ENCODE measurements at regions not wholly inside any gene's neighbourhood (a gene's known extent, or its start where the extent isn't known, plus 50 kb on each side); places are given as distances from the start of the nearest gene placed in this dataset.

DNA sequence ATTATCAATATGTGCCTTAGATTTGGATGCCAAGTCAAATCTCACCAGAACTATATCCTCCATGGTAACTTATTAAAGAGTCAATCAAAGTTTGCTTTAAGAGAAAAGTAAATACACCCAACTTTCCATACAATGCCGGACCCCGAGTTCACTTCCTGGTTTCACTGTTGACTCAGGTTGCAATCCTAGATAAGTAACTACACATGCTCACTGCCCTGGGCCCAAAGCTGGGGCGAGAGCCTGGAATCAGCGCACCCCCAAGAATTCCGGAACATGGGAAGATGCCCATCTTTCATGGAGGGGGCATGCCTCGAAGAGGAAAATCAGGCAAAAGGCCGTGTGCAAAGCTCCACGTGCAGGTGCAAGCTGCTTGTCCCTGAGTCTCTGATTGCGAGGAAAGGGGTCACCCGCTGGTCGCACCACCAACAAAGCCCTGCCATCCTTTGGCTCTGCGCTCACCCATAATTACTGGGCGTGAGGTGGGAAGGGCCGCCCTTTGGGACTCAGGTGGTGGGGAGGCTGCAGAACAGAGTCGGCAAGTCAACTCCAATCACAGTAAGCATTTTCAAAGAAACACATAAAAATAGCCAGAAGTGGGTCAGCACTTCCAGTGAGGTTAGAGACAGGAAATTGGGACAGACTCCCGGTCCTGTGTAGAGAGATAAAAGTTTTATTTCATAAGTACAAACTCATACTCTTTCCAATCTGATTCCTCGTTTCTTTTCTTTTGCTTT, 167.7 kb downstream of the TOMM20 start (continued):
- TF ChIP-seq, protein P1, sequence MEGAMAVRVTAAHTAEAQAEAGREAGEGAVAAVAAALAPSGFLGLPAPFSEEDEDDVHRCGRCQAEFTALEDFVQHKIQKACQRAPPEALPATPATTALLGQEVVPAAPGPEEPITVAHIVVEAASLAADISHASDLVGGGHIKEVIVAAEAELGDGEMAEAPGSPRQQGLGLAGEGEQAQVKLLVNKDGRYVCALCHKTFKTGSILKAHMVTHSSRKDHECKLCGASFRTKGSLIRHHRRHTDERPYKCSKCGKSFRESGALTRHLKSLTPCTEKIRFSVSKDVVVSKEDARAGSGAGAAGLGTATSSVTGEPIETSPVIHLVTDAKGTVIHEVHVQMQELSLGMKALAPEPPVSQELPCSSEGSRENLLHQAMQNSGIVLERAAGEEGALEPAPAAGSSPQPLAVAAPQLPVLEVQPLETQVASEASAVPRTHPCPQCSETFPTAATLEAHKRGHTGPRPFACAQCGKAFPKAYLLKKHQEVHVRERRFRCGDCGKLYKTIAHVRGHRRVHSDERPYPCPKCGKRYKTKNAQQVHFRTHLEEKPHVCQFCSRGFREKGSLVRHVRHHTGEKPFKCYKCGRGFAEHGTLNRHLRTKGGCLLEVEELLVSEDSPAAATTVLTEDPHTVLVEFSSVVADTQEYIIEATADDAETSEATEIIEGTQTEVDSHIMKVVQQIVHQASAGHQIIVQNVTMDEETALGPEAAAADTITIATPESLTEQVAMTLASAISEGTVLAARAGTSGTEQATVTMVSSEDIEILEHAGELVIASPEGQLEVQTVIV (CRISPR knock-in tag; IDR thresholded peaks at IDR 0.05; ENCODE audit: borderline replicate concordance): no peak
- TF ChIP-seq, protein P2, sequence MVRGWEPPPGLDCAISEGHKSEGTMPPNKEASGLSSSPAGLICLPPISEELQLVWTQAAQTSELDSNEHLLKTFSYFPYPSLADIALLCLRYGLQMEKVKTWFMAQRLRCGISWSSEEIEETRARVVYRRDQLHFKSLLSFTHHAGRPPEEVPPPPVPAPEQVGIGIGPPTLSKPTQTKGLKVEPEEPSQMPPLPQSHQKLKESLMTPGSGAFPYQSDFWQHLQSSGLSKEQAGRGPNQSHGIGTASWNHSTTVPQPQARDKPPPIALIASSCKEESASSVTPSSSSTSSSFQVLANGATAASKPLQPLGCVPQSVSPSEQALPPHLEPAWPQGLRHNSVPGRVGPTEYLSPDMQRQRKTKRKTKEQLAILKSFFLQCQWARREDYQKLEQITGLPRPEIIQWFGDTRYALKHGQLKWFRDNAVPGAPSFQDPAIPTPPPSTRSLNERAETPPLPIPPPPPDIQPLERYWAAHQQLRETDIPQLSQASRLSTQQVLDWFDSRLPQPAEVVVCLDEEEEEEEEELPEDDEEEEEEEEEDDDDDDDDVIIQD (CRISPR knock-in tag; IDR thresholded peaks at IDR 0.05): no peak; the same call in 1 of the 2 replicates
- TF ChIP-seq, protein P3, sequence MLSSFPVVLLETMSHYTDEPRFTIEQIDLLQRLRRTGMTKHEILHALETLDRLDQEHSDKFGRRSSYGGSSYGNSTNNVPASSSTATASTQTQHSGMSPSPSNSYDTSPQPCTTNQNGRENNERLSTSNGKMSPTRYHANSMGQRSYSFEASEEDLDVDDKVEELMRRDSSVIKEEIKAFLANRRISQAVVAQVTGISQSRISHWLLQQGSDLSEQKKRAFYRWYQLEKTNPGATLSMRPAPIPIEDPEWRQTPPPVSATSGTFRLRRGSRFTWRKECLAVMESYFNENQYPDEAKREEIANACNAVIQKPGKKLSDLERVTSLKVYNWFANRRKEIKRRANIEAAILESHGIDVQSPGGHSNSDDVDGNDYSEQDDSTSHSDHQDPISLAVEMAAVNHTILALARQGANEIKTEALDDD (IDR thresholded peaks at IDR 0.05): no peak
- TF ChIP-seq LEF1 (IDR thresholded peaks at IDR 0.05) (peak; percentile 59; the same call in 1 of the 2 replicates), SMARCE1 (IDR thresholded peaks at IDR 0.05) (peak; percentile 56; the same call in 1 of the 2 replicates), ZC3H11A (IDR thresholded peaks at IDR 0.05; ENCODE audit: low read depth, low read length) (no peak), EGR1 (conservative IDR thresholded peaks at IDR 0.05) (no peak), YY1 (IDR thresholded peaks at IDR 0.05; ENCODE audit: borderline replicate concordance in 1 of 3, control insufficient read depth in 1 of 3, extremely low read depth in 1 of 3, insufficient read depth in 3 of 3, insufficient read length in 1 of 3, insufficient replicate concordance in 2 of 3, low read depth in 1 of 3, low read length in 2 of 3) (no peak), FOXK1 (CRISPR knock-in tag; IDR thresholded peaks at IDR 0.05; ENCODE audit: borderline replicate concordance) (no peak)
- TF ChIP-seq, protein P4, sequence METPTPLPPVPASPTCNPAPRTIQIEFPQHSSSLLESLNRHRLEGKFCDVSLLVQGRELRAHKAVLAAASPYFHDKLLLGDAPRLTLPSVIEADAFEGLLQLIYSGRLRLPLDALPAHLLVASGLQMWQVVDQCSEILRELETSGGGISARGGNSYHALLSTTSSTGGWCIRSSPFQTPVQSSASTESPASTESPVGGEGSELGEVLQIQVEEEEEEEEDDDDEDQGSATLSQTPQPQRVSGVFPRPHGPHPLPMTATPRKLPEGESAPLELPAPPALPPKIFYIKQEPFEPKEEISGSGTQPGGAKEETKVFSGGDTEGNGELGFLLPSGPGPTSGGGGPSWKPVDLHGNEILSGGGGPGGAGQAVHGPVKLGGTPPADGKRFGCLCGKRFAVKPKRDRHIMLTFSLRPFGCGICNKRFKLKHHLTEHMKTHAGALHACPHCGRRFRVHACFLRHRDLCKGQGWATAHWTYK (CRISPR knock-in tag; IDR thresholded peaks at IDR 0.05): peak; percentile 91
- TF ChIP-seq, protein P5, sequence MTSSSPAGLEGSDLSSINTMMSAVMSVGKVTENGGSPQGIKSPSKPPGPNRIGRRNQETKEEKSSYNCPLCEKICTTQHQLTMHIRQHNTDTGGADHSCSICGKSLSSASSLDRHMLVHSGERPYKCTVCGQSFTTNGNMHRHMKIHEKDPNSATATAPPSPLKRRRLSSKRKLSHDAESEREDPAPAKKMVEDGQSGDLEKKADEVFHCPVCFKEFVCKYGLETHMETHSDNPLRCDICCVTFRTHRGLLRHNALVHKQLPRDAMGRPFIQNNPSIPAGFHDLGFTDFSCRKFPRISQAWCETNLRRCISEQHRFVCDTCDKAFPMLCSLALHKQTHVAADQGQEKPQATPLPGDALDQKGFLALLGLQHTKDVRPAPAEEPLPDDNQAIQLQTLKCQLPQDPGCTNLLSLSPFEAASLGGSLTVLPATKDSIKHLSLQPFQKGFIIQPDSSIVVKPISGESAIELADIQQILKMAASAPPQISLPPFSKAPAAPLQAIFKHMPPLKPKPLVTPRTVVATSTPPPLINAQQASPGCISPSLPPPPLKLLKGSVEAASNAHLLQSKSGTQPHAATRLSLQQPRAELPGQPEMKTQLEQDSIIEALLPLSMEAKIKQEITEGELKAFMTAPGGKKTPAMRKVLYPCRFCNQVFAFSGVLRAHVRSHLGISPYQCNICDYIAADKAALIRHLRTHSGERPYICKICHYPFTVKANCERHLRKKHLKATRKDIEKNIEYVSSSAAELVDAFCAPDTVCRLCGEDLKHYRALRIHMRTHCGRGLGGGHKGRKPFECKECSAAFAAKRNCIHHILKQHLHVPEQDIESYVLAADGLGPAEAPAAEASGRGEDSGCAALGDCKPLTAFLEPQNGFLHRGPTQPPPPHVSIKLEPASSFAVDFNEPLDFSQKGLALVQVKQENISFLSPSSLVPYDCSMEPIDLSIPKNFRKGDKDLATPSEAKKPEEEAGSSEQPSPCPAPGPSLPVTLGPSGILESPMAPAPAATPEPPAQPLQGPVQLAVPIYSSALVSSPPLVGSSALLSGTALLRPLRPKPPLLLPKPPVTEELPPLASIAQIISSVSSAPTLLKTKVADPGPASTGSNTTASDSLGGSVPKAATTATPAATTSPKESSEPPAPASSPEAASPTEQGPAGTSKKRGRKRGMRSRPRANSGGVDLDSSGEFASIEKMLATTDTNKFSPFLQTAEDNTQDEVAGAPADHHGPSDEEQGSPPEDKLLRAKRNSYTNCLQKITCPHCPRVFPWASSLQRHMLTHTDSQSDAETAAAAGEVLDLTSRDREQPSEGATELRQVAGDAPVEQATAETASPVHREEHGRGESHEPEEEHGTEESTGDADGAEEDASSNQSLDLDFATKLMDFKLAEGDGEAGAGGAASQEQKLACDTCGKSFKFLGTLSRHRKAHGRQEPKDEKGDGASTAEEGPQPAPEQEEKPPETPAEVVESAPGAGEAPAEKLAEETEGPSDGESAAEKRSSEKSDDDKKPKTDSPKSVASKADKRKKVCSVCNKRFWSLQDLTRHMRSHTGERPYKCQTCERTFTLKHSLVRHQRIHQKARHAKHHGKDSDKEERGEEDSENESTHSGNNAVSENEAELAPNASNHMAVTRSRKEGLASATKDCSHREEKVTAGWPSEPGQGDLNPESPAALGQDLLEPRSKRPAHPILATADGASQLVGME (CRISPR knock-in tag; IDR thresholded peaks at IDR 0.05): 0 out of 2 replicates have a peak, but pooled peaks have one; percentile 37
- TF ChIP-seq, protein P6, sequence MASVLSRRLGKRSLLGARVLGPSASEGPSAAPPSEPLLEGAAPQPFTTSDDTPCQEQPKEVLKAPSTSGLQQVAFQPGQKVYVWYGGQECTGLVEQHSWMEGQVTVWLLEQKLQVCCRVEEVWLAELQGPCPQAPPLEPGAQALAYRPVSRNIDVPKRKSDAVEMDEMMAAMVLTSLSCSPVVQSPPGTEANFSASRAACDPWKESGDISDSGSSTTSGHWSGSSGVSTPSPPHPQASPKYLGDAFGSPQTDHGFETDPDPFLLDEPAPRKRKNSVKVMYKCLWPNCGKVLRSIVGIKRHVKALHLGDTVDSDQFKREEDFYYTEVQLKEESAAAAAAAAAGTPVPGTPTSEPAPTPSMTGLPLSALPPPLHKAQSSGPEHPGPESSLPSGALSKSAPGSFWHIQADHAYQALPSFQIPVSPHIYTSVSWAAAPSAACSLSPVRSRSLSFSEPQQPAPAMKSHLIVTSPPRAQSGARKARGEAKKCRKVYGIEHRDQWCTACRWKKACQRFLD (CRISPR knock-in tag; IDR thresholded peaks at IDR 0.05): peak; percentile 78; the same call in 1 of the 2 replicates

All from K562 (cell line).